Immature natural killer cell (primary cell): ENCODE measurements at regions not wholly inside any gene's neighbourhood (a gene's known extent, or its start where the extent isn't known, plus 50 kb on each side); places are given as distances from the start of the nearest gene placed in this dataset.

Source experiments
- DNase-seq, 3 donors: peaks; one replicate each; pipeline ENCODE4 v3.0.0; 2022; ENCODE audit warnings: mixed read lengths in 1 of 3
- H3K27ac Mint-ChIP-seq, 6 donors: one replicate each; pipeline ENCODE4 v1.8.0; 2020; ENCODE audit warnings: mixed read lengths in 6 of 6, mild to moderate bottlenecking in 5 of 6, inconsistent platforms in 4 of 6, moderate library complexity in 3 of 6
- H3K27me3 Mint-ChIP-seq, 3 donors: one replicate each; pipeline ENCODE4 v1.8.0; 2020 to 2021; ENCODE audit warnings: low read depth in 3 of 3, mild to moderate bottlenecking in 3 of 3, mixed read lengths in 3 of 3, moderate library complexity in 3 of 3, inconsistent platforms in 1 of 3
- H3K36me3 Mint-ChIP-seq, 3 donors: one replicate each; pipeline ENCODE4 v1.8.0; 2020; ENCODE audit warnings: mixed read lengths in 3 of 3, inconsistent platforms in 2 of 3, mild to moderate bottlenecking in 2 of 3
- H3K4me1 Mint-ChIP-seq, 2 donors: one replicate each; pipeline ENCODE4 v1.8.0; 2020; ENCODE audit warnings: inconsistent platforms in 2 of 2, mild to moderate bottlenecking in 2 of 2, mixed read lengths in 2 of 2, moderate library complexity in 1 of 2
- H3K4me3 Mint-ChIP-seq, 5 donors: one replicate each; pipeline ENCODE4 v1.8.0; 2020; ENCODE audit warnings: mild to moderate bottlenecking in 5 of 5, mixed read lengths in 5 of 5, inconsistent platforms in 3 of 5, moderate library complexity in 3 of 5
- H3K9me3 Mint-ChIP-seq, 6 donors: one replicate each; pipeline ENCODE4 v1.8.0; 2020; ENCODE audit warnings: mild to moderate bottlenecking in 6 of 6, mixed read lengths in 6 of 6, inconsistent platforms in 4 of 6, moderate library complexity in 3 of 6

- Mint-ChIP-seq H3K27ac (no peak overlapping the region), H3K36me3 (no peaks in the 10 kb centered on the region), H3K4me1 (no peaks in the 10 kb centered on the region), H3K4me3 (no peak overlapping the region), H3K27me3 (peaks cover 2 to 15% (median 12%) of the 10 kb centered on the region in 3 donors), H3K9me3 (no peaks in the 10 kb centered on the region)
- DNase-seq, result no peak
Observed at GRCh38 chr15:70354346-70354905, 256.7 kb upstream of the TLE3 start.

- DNase-seq, result no peak
- H3K36me3 Mint-ChIP-seq, result no peaks in the 10 kb centered on the region
- no peak overlapping the region for H3K4me3 Mint-ChIP-seq
- H3K27me3 Mint-ChIP-seq, result peaks cover 2 to 15% (median 10%) of the 10 kb centered on the region in 3 donors
- H3K4me1 Mint-ChIP-seq, result no peaks in the 10 kb centered on the region
- H3K9me3 Mint-ChIP-seq, result no peaks in the 10 kb centered on the region
- no peak overlapping the region for H3K27ac Mint-ChIP-seq
Observed at GRCh38 chr15:70353606-70354345, 256.1 kb upstream of the TLE3 start.

- H3K27ac Mint-ChIP-seq, result no peak overlapping the region
- H3K4me3 Mint-ChIP-seq, result no peak overlapping the region
- no peaks in the 10 kb centered on the region for H3K9me3 Mint-ChIP-seq
- H3K4me1 Mint-ChIP-seq, result no peaks in the 10 kb centered on the region
- no peaks in the 10 kb centered on the region for H3K36me3 Mint-ChIP-seq
- H3K27me3 Mint-ChIP-seq, result peaks cover 0 to 15% (median 10%) of the 10 kb centered on the region in 3 donors
- DNase-seq, result no peak
Observed at GRCh38 chr15:70351941-70352774, 254.4 kb upstream of the TLE3 start.

GRCh38 chr15:70351391-70351790, 253.7 kb upstream of the TLE3 start:
- no peak overlapping the region for H3K27ac Mint-ChIP-seq
- H3K4me3 Mint-ChIP-seq, result no peak overlapping the region
- peaks cover 0 to 10% (median 10%) of the 10 kb centered on the region in 3 donors for H3K27me3 Mint-ChIP-seq
- no peaks in the 10 kb centered on the region for H3K9me3 Mint-ChIP-seq
- H3K36me3 Mint-ChIP-seq, result no peaks in the 10 kb centered on the region
- no peaks in the 10 kb centered on the region for H3K4me1 Mint-ChIP-seq
- DNase-seq, result no peak

- Mint-ChIP-seq H3K9me3 (no peaks in the 10 kb centered on the region), H3K27me3 (peaks cover 3 to 13% (median 12%) of the 10 kb centered on the region in 3 donors), H3K36me3 (no peaks in the 10 kb centered on the region), H3K4me3 (no peak overlapping the region), H3K27ac (no peak overlapping the region), H3K4me1 (no peaks in the 10 kb centered on the region)
- no peak for DNase-seq
Observed at GRCh38 chr15:70348581-70349344, 251.0 kb upstream of the TLE3 start.

GRCh38 chr15:70348226-70348543, 250.5 kb upstream of the TLE3 start:
- DNase-seq, result no peak
- Mint-ChIP-seq H3K9me3 (no peaks in the 10 kb centered on the region), H3K4me3 (no peak overlapping the region), H3K36me3 (no peaks in the 10 kb centered on the region), H3K27me3 (peaks cover 3 to 13% (median 12%) of the 10 kb centered on the region in 3 donors), H3K27ac (no peak overlapping the region), H3K4me1 (no peaks in the 10 kb centered on the region)

GRCh38 chr15:70347321-70348225, 249.9 kb upstream of the TLE3 start:
- no peak for DNase-seq
- Mint-ChIP-seq H3K27me3 (peaks cover 3 to 13% (median 6%) of the 10 kb centered on the region in 3 donors), H3K27ac (no peak overlapping the region), H3K4me3 (no peak overlapping the region), H3K9me3 (no peaks in the 10 kb centered on the region), H3K4me1 (no peaks in the 10 kb centered on the region), H3K36me3 (no peaks in the 10 kb centered on the region)

- Mint-ChIP-seq H3K4me1 (no peaks in the 10 kb centered on the region), H3K4me3 (no peak overlapping the region), H3K36me3 (no peaks in the 10 kb centered on the region), H3K27ac (no peak overlapping the region), H3K27me3 (peaks cover 3 to 10% (median 5%) of the 10 kb centered on the region in 3 donors), H3K9me3 (no peaks in the 10 kb centered on the region)
- DNase-seq, result no peak
Observed at GRCh38 chr15:70345251-70346019, 247.7 kb upstream of the TLE3 start.

GRCh38 chr15:70344666-70345065, 246.9 kb upstream of the TLE3 start:
- no peak for DNase-seq
- Mint-ChIP-seq H3K4me1 (no peaks in the 10 kb centered on the region), H3K27me3 (peaks cover 3 to 7% (median 5%) of the 10 kb centered on the region in 3 donors), H3K9me3 (no peaks in the 10 kb centered on the region), H3K4me3 (no peak overlapping the region), H3K27ac (no peak overlapping the region), H3K36me3 (no peaks in the 10 kb centered on the region)

- Mint-ChIP-seq H3K4me1 (no peaks in the 10 kb centered on the region), H3K27ac (no peak overlapping the region), H3K9me3 (no peaks in the 10 kb centered on the region), H3K4me3 (no peak overlapping the region), H3K27me3 (peaks cover 3 to 5% (median 5%) of the 10 kb centered on the region in 3 donors), H3K36me3 (no peaks in the 10 kb centered on the region)
- DNase-seq, result no peak
Observed at GRCh38 chr15:70343961-70344621, 246.4 kb upstream of the TLE3 start.

GRCh38 chr15:70342554-70343548, 245.1 kb upstream of the TLE3 start:
- Mint-ChIP-seq H3K27ac (no peak overlapping the region), H3K27me3 (peaks cover 4 to 9% (median 5%) of the 10 kb centered on the region in 3 donors), H3K4me1 (no peaks in the 10 kb centered on the region), H3K4me3 (no peak overlapping the region), H3K9me3 (no peaks in the 10 kb centered on the region), H3K36me3 (no peaks in the 10 kb centered on the region)
- DNase-seq, result no peak
